CD4-positive, CD25-positive, alpha-beta regulatory T cell (primary cell): ENCODE measurements at regions not wholly inside any gene's neighbourhood (a gene's known extent, or its start where the extent isn't known, plus 50 kb on each side); places are given as distances from the start of the nearest gene placed in this dataset.
"Not testable (repeated sequence)": the region's sequence is repeated elsewhere in the genome, so short reads cannot be mapped to it uniquely, and the experiment has no call there.

Source experiments
- ATAC-seq, 2 donors: fragments of 150-1000 bp; cut with Tn5 transposase; one replicate each; pipeline ENCODE4 v1.10.0; 2021; ENCODE audit warnings: low read depth in 2 of 2, moderate number of reproducible peaks in 2 of 2, moderate library complexity in 1 of 2
- DNase-seq, 3 donors: peaks; one replicate each; pipeline versions ENCODE4 v3.0.0 to v3.0.0-alpha.2; 2012 to 2022; ENCODE audit warnings: mixed read lengths in 1 of 3
- H3K27ac ChIP-seq: one replicate; pipeline ENCODE4 v1.7.0; 2013; ENCODE audit warnings: mild to moderate bottlenecking, low read length; ENCODE audit not compliant: insufficient read depth, poor library complexity, severe bottlenecking
- H3K27me3 ChIP-seq: one replicate; pipeline ENCODE4 v1.7.0; 2013; ENCODE audit warnings: low read length; ENCODE audit not compliant: control insufficient read depth, insufficient read depth
- H3K36me3 ChIP-seq: one replicate; pipeline ENCODE4 v1.7.0; 2013; ENCODE audit warnings: mild to moderate bottlenecking, low read length, moderate library complexity; ENCODE audit not compliant: control insufficient read depth, insufficient read depth
- H3K4me1 ChIP-seq: 2 replicates; pipeline ENCODE4 v1.7.0; 2013; ENCODE audit warnings: mild to moderate bottlenecking, low read length; ENCODE audit not compliant: insufficient read depth, control insufficient read depth, poor library complexity, severe bottlenecking
- H3K4me3 ChIP-seq: one replicate; pipeline ENCODE4 v1.7.0; 2013; ENCODE audit warnings: low read depth, mild to moderate bottlenecking, low read length, moderate library complexity
- H3K9me3 ChIP-seq, 2 experiments: 1 replicate in 1 of 2; 2 replicates in 1 of 2; pipeline ENCODE4 v1.7.0; 2013; ENCODE audit warnings: low read length in 2 of 2, mild to moderate bottlenecking in 1 of 2, moderate library complexity in 1 of 2; ENCODE audit not compliant: control insufficient read depth in 2 of 2
- H3K27ac Mint-ChIP-seq, 3 donors: one replicate each; pipeline ENCODE4 v1.8.0; 2020 to 2022; ENCODE audit warnings: mild to moderate bottlenecking in 3 of 3, mixed read lengths in 3 of 3, moderate library complexity in 2 of 3
- H3K27me3 Mint-ChIP-seq: one replicate; pipeline ENCODE4 v1.8.0; 2022; ENCODE audit warnings: mild to moderate bottlenecking, mixed read lengths
- H3K36me3 Mint-ChIP-seq: one replicate; pipeline ENCODE4 v1.8.0; 2020; ENCODE audit warnings: mixed read lengths
- H3K4me1 Mint-ChIP-seq, 4 donors: one replicate each; pipeline ENCODE4 v1.8.0; 2020 to 2022; ENCODE audit warnings: mixed read lengths in 4 of 4, mild to moderate bottlenecking in 1 of 4
- H3K4me3 Mint-ChIP-seq, 4 donors: one replicate each; pipeline ENCODE4 v1.8.0; 2020 to 2022; ENCODE audit warnings: mild to moderate bottlenecking in 4 of 4, mixed read lengths in 4 of 4, moderate library complexity in 3 of 4
- H3K9me3 Mint-ChIP-seq, 7 donors: one replicate each; pipeline ENCODE4 v1.8.0; 2020 to 2022; ENCODE audit warnings: mixed read lengths in 7 of 7, mild to moderate bottlenecking in 3 of 7, moderate library complexity in 2 of 7

DNA sequence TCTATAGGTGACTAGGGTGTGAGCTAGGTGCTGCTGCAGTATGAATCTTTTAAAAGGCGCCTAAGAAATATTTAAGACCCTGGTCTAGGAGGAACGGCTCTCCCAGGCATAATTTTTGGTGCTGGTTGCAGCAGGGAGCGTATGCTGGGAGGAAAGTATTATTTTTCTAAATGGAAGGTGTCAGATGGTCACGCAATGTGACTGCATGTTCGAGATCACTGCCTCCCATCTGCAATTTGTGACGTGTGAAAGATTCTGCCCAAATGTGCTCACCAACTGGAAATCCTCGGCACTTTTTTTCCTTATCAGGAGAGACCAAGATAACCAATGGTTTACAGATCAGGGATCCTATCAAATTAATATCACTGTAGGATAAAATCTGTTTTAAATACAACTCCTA, 95.6 kb upstream of the KLHL14 start:
- no peaks in the 10 kb centered on the region for H3K9me3 ChIP-seq
- DNase-seq: no peak
- H3K27ac Mint-ChIP-seq: no peak overlapping the region
- H3K36me3 ChIP-seq: no peaks in the 10 kb centered on the region
- peaks cover 0 to 12% (median 5%) of the 10 kb centered on the region in 7 donors for H3K9me3 Mint-ChIP-seq
- ATAC-seq: no peak
- no peak overlapping the region for H3K4me3 Mint-ChIP-seq
- no peaks in the 10 kb centered on the region for H3K4me1 Mint-ChIP-seq
- H3K27ac ChIP-seq: no peak overlapping the region
- no peaks in the 10 kb centered on the region for H3K27me3 Mint-ChIP-seq
- H3K4me1 ChIP-seq: no peaks in the 10 kb centered on the region
- no peak overlapping the region for H3K4me3 ChIP-seq
- no peaks in the 10 kb centered on the region for H3K27me3 ChIP-seq
- no peaks in the 10 kb centered on the region for H3K36me3 Mint-ChIP-seq

DNA sequence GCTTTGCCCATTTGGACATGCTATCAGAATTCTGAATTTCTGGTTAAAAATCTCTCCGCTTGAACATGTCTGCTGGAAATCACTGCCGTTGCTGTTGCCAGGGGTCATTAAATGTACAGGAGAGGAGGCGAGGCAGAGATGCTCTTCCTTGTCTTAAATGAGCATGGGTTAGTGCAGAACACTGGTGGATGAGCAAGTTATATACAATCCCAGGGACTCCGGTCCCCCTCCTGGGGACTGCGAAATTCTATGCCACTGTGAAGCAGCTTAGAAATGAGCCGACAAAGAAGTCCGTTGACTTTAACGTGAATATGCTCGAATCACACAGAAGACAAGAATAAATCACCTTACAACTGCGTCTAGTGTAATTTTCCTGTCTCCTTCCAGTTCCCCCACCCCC, 95.1 kb upstream of the KLHL14 start:
- ATAC-seq: no peak

DNA sequence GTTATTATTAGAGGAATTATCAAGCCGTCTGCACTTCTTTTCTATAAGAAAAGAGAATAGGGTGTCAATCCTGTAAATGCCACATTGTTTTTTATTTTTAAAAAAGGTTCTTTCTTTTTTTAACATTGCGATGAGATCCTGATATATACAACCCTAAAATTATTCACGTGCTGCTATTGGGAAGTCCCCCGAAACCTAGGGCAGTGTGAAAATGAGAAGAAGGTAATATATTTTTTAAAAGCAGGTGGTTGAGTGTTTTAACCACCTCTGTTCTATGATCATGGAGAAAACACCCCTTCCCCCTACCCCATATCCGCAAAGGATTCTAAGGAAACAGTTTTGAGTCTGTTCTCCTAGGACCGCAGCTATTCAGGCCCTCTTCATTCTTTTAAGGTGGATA, 94.5 kb upstream of the KLHL14 start:
- H3K4me1 ChIP-seq: no peaks in the 10 kb centered on the region

More for the DNA sequence above, 95.1 kb upstream of the KLHL14 start:
- Histone ChIP-seq H3K4me1 (no peaks in the 10 kb centered on the region), H3K9me3 (no peaks in the 10 kb centered on the region), H3K36me3 (no peaks in the 10 kb centered on the region), H3K27me3 (no peaks in the 10 kb centered on the region), H3K4me3 (no peak overlapping the region), H3K27ac (no peak overlapping the region)
- Mint-ChIP-seq H3K36me3 (no peaks in the 10 kb centered on the region), H3K27ac (no peak overlapping the region), H3K27me3 (no peaks in the 10 kb centered on the region), H3K4me1 (no peaks in the 10 kb centered on the region), H3K9me3 (peaks cover 0 to 13% (median 5%) of the 10 kb centered on the region in 7 donors), H3K4me3 (no peak overlapping the region)
- no peak for DNase-seq

DNA sequence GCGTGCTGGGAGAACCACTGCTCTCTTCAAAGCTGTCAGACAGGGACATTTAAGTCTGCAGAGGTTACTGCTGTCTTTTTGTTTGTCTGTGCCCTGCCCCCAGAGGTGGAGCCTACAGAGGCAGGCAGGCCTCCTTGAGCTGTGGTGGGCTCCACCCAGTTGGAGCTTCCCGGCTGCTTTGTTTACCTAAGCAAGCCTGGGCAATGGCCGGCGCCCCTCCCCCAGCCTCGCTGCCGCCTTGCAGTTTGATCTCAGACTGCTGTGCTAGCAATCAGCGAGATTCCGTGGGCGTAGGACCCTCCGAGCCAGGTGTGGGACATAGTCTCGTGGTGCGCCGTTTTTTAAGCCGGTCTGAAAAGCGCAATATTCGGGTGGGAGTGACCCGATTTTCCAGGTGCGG, 89.2 kb upstream of the KLHL14 start:
- not testable (repeated sequence) for H3K27me3 Mint-ChIP-seq, H3K27ac Mint-ChIP-seq, DNase-seq, H3K4me1 Mint-ChIP-seq, ATAC-seq, H3K27ac ChIP-seq, H3K9me3 ChIP-seq, H3K36me3 ChIP-seq, H3K4me3 ChIP-seq, H3K36me3 Mint-ChIP-seq, H3K4me1 ChIP-seq, H3K27me3 ChIP-seq, H3K4me3 Mint-ChIP-seq
- peaks cover 0 to 11% (median 5%) of the 10 kb centered on the region in 7 donors for H3K9me3 Mint-ChIP-seq

More for the DNA sequence above, 94.5 kb upstream of the KLHL14 start:
- Histone ChIP-seq H3K9me3 (no peaks in the 10 kb centered on the region), H3K27me3 (no peaks in the 10 kb centered on the region), H3K36me3 (no peaks in the 10 kb centered on the region), H3K27ac (no peak overlapping the region), H3K4me3 (no peak overlapping the region)
- Mint-ChIP-seq H3K9me3 (peaks cover 0 to 16% (median 5%) of the 10 kb centered on the region in 7 donors), H3K27ac (no peak overlapping the region), H3K27me3 (no peaks in the 10 kb centered on the region), H3K4me3 (no peak overlapping the region), H3K4me1 (no peaks in the 10 kb centered on the region), H3K36me3 (no peaks in the 10 kb centered on the region)
- DNase-seq: no peak
- no peak for ATAC-seq

DNA sequence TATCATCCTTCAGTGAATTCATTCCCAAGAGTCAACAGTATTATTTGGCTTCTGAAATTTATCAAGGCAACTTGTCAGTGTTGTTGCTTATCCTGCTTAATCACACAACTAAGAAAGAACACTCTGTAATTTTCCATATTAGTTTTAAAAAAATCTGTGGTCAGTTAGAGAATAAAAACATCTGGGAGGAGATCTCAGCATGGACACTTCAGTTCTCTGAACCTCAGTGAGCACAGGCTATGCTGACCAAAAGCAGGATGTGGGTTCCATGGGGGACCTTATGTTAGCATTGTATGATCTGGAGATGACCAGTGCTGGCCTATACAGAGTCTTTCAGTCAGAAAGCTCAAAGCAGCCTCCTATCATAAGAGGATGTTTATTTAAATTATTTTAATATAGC, 79.1 kb upstream of the KLHL14 start:
- no peaks in the 10 kb centered on the region for H3K4me1 Mint-ChIP-seq
- ATAC-seq: no peak
- no peak overlapping the region for H3K4me3 Mint-ChIP-seq

DNA sequence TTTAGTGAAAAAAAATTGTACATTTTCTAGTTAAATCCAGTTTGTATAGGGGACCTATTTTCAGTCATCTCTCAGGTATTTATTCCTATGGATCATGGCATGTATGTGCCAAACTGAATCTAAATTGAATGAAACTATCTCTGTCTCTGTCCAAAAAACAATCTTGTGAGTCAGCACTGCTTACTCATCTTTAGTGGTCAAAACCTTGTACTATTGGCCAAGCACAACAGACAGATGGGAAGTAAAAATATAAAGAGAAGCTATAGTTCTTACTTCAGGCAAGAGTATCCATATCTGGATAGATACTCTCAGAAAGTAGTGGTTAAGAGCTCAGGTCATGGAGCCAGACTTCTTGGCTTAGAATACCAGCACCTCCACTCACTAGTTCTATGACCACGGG, 76.0 kb upstream of the KLHL14 start:
- Mint-ChIP-seq H3K9me3 (peaks cover 0 to 6% (median 1%) of the 10 kb centered on the region in 7 donors), H3K4me1 (no peaks in the 10 kb centered on the region), H3K27ac (no peak overlapping the region), H3K36me3 (no peaks in the 10 kb centered on the region), H3K4me3 (no peak overlapping the region), H3K27me3 (peaks cover 4% of the 10 kb centered on the region)
- Histone ChIP-seq H3K27me3 (no peaks in the 10 kb centered on the region), H3K4me3 (no peak overlapping the region), H3K9me3 (no peaks in the 10 kb centered on the region), H3K36me3 (no peaks in the 10 kb centered on the region), H3K27ac (no peak overlapping the region), H3K4me1 (no peaks in the 10 kb centered on the region)
- ATAC-seq (no peak), DNase-seq (no peak)

More for the DNA sequence above, 79.1 kb upstream of the KLHL14 start:
- Mint-ChIP-seq H3K9me3 (peaks cover 2 to 12% (median 6%) of the 10 kb centered on the region in 7 donors), H3K27ac (no peak overlapping the region), H3K27me3 (peaks cover 4% of the 10 kb centered on the region), H3K36me3 (no peaks in the 10 kb centered on the region)
- no peak for DNase-seq
- Histone ChIP-seq H3K9me3 (no peaks in the 10 kb centered on the region), H3K36me3 (no peaks in the 10 kb centered on the region), H3K27me3 (no peaks in the 10 kb centered on the region), H3K4me3 (no peak overlapping the region), H3K27ac (no peak overlapping the region), H3K4me1 (no peaks in the 10 kb centered on the region)

DNA sequence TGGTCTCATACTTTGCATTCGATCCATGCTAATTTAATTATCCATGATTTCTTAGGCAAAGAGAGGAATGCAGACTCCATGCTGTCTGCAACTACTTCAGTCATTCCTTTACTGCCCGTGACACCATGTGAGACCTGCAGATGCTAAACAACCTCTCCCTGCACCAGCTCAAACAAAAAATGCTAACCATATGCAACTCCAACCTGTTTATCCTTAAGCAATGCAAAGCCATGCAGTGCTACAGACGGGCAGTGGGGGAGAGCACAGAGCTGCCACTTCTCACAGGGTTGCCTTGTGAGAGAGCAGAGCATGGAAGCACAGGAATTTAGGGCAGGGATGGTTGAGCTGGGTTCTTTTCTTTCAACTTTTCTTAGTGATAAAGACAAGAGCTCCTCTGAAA, 74.9 kb upstream of the KLHL14 start:
- H3K36me3 ChIP-seq: no peaks in the 10 kb centered on the region
- Mint-ChIP-seq H3K4me1 (no peaks in the 10 kb centered on the region), H3K4me3 (no peak overlapping the region), H3K27me3 (peaks cover under 1% of the 10 kb centered on the region), H3K36me3 (no peaks in the 10 kb centered on the region), H3K27ac (no peak overlapping the region), H3K9me3 (peaks cover 0 to 4% (median 2%) of the 10 kb centered on the region in 7 donors)
- H3K27ac ChIP-seq: no peak overlapping the region
- no peaks in the 10 kb centered on the region for H3K4me1 ChIP-seq
- no peaks in the 10 kb centered on the region for H3K27me3 ChIP-seq
- H3K4me3 ChIP-seq: no peak overlapping the region
- no peaks in the 10 kb centered on the region for H3K9me3 ChIP-seq
- no peak for DNase-seq
- ATAC-seq: no peak

DNA sequence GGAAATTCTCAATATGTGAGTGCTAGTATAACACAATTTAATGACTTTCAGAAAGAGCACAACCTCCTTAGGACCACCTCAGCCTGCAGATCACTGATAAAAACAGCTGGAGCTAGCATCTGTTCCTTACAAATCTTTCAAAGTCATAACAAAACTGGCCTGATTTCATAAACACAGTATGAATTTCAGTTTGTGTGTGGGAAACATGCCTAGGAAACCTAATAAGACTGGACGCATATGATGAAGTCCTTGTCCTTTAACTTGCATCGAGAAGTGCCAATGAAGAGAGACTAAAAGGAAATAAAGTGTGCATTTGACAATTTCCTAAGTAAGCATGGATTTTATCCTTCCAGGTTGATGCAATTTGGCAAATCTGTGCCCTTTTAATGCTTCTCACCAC, 74.1 kb upstream of the KLHL14 start:
- ATAC-seq (no peak), DNase-seq (no peak)
- H3K4me1 ChIP-seq: no peaks in the 10 kb centered on the region
- no peaks in the 10 kb centered on the region for H3K4me1 Mint-ChIP-seq
- H3K4me3 Mint-ChIP-seq: no peak overlapping the region
- no peaks in the 10 kb centered on the region for H3K27me3 ChIP-seq
- H3K9me3 Mint-ChIP-seq: peaks cover 0 to 4% (median 2%) of the 10 kb centered on the region in 7 donors
- no peaks in the 10 kb centered on the region for H3K27me3 Mint-ChIP-seq
- H3K36me3 ChIP-seq: no peaks in the 10 kb centered on the region
- H3K27ac Mint-ChIP-seq: no peak overlapping the region
- no peak overlapping the region for H3K4me3 ChIP-seq
- H3K27ac ChIP-seq: no peak overlapping the region
- no peaks in the 10 kb centered on the region for H3K36me3 Mint-ChIP-seq
- H3K9me3 ChIP-seq: no peaks in the 10 kb centered on the region
